B cell (primary cell): ENCODE measurements at regions not wholly inside any gene's neighbourhood (a gene's known extent, or its start where the extent isn't known, plus 50 kb on each side); places are given as distances from the start of the nearest gene placed in this dataset.

Experiments used
- ATAC-seq: fragments of 200-7000 bp; cut with Tn5 transposase; one replicate; pipeline ENCODE4 v1.10.0; 2021; ENCODE audit warnings: low read depth, mild to moderate bottlenecking, moderate number of reproducible peaks, moderate library complexity
- CTCF ChIA-PET: fragments of 350-600 bp; sonication (Branson Sonifier 250); formaldehyde crosslinking; loops from one replicate; lab custom pipeline; 2021; ENCODE audit warnings: antibody characterized with exemption, inconsistent platforms; lab: Charles Lee
- POLR2A ChIA-PET: fragments of 350-600 bp; sonication (Branson Sonifier 250); formaldehyde crosslinking; loops from one replicate; lab custom pipeline; 2021; ENCODE audit warnings: antibody characterized with exemption; lab: Charles Lee
- DNase-seq: peaks from one replicate; pipeline ENCODE4 v3.0.0; 2013
- H2AFZ ChIP-seq: 2 replicates; pipeline ENCODE4 v1.6.1; 2012; ENCODE audit warnings: mild to moderate bottlenecking, low read depth, low read length; ENCODE audit not compliant: insufficient read depth, poor library complexity, severe bottlenecking
- H3K27ac ChIP-seq, 2 donors: 1 replicate in 1 of 2; 2 replicates in 1 of 2; pipeline ENCODE4 v1.5.1; 2012 to 2013; ENCODE audit warnings: low read length in 2 of 2, mild to moderate bottlenecking in 2 of 2, moderate library complexity in 1 of 2
- H3K27me3 ChIP-seq, 4 experiments: fragments of 200-600 bp in 1 of 4; sonication (generic) in 1 of 4; replicated peaks in 1 of 4; 1 replicate in 2 of 4; 2 replicates in 2 of 4; pipeline versions ENCODE4 v1.6.1 to v1.7.0; 2013 to 2016; ENCODE audit warnings: low read length in 3 of 4, mild to moderate bottlenecking in 2 of 4, mixed read lengths in 1 of 4, moderate library complexity in 1 of 4; ENCODE audit not compliant: insufficient read depth in 4 of 4, control insufficient read depth in 3 of 4; ENCODE audit errors: control extremely low read depth in 1 of 4
- H3K36me3 ChIP-seq, 2 experiments: replicated peaks in 1 of 2; 1 replicate in 1 of 2; 2 replicates in 1 of 2; pipeline versions ENCODE4 v1.6.1 to v1.7.1; 2013; ENCODE audit warnings: low read length in 1 of 2; ENCODE audit not compliant: insufficient read depth in 2 of 2, control insufficient read depth in 1 of 2; ENCODE audit errors: control extremely low read depth in 1 of 2, extremely low read depth in 1 of 2
- H3K4me1 ChIP-seq, 2 donors: fragments of 200-600 bp in 1 of 2; sonication (generic) in 1 of 2; 1 replicate in 1 of 2; 2 replicates in 1 of 2; pipeline versions ENCODE4 v1.5.1 to v1.6.1; 2013 to 2017; ENCODE audit warnings: low read length in 2 of 2; ENCODE audit not compliant: control insufficient read depth in 2 of 2, insufficient read depth in 2 of 2
- H3K4me2 ChIP-seq: replicated peaks from 2 replicates; pipeline ENCODE3; 2012; ENCODE audit warnings: mild to moderate bottlenecking, low read depth, low read length; ENCODE audit not compliant: poor library complexity, severe bottlenecking
- H3K4me3 ChIP-seq, 5 experiments: fragments of 200-600 bp in 1 of 5; sonication (generic) in 1 of 5; 1 replicate in 3 of 5; 2 replicates in 2 of 5; pipeline versions ENCODE4 v1.5.1 to v1.7.0; 2011 to 2016; ENCODE audit warnings: low read length in 4 of 5, mild to moderate bottlenecking in 4 of 5, low read depth in 2 of 5, control low read depth in 1 of 5, moderate library complexity in 1 of 5; ENCODE audit not compliant: insufficient read depth in 1 of 5; ENCODE audit errors: control extremely low read depth in 1 of 5, extremely low read depth in 1 of 5
- H3K79me2 ChIP-seq: fragments of 200-600 bp; sonication (generic); one replicate; pipeline ENCODE4 v1.6.0; 2016; ENCODE audit warnings: low read length; ENCODE audit not compliant: control insufficient read depth, insufficient read depth
- H3K9ac ChIP-seq: fragments of 200-600 bp; sonication (generic); 2 replicates; pipeline ENCODE4 v1.6.1; 2017; ENCODE audit warnings: mild to moderate bottlenecking, low read length, moderate library complexity
- H3K9me3 ChIP-seq, 3 donors: one replicate each; pipeline versions ENCODE4 v1.6.1 to v1.7.1; 2013; ENCODE audit warnings: low read length in 2 of 3; ENCODE audit not compliant: control insufficient read depth in 2 of 3, insufficient read depth in 1 of 3; ENCODE audit errors: control extremely low read depth in 1 of 3
- H4K20me1 ChIP-seq: 2 replicates; pipeline ENCODE4 v1.6.0; 2012; ENCODE audit warnings: mild to moderate bottlenecking, low read length; ENCODE audit not compliant: insufficient read depth, control insufficient read depth, poor library complexity, severe bottlenecking
- H3K27ac Mint-ChIP-seq: one replicate; pipeline ENCODE4 v1.8.0; 2021; ENCODE audit warnings: mixed read lengths
- H3K27me3 Mint-ChIP-seq: one replicate; pipeline ENCODE4 v1.8.0; 2021; ENCODE audit warnings: mixed read lengths
- H3K4me1 Mint-ChIP-seq: one replicate; pipeline ENCODE4 v1.8.0; 2021; ENCODE audit warnings: mixed read lengths
- H3K4me3 Mint-ChIP-seq: one replicate; pipeline ENCODE4 v1.8.0; 2021; ENCODE audit warnings: mixed read lengths
- H3K9me3 Mint-ChIP-seq: one replicate; pipeline ENCODE4 v1.8.0; 2022; ENCODE audit warnings: mixed read lengths; ENCODE audit not compliant: insufficient read depth
- CTCF ChIP-seq: fragments of 200-600 bp; IDR thresholded peaks from one replicate; pipeline ENCODE4 v1.8.0; 2022; ENCODE audit warnings: antibody characterized with exemption, mild to moderate bottlenecking
- EZH2 ChIP-seq: IDR thresholded peaks from 2 replicates; pipeline ENCODE4 v1.6.1; 2012; ENCODE audit warnings: borderline replicate concordance, low read depth, mild to moderate bottlenecking, moderate library complexity, low read length; ENCODE audit not compliant: insufficient read depth, poor library complexity, severe bottlenecking
- WGBS: methylation state at CpG from one replicate; pipeline ENCODE4 v1.1.5; 2013; ENCODE audit warnings: missing lambda C conversion rate; ENCODE audit not compliant: insufficient coverage; 5-methylcytosine and 5-hydroxymethylcytosine counted together
- intact Hi-C: fragments of 100-400 bp; cut with micrococcal nuclease; formaldehyde crosslinking; loops from one replicate; pipeline ENCODE4 v1.10.0; 2022

- intact Hi-C loops = no loop called here
- no peak for DNase-seq
- H3K27me3 Mint-ChIP-seq = peaks cover 54% of the 10 kb centered on the region
- ChIA-PET POLR2A (no interaction called here), CTCF (no interaction called here)
- H3K79me2 ChIP-seq = no peaks in the 10 kb centered on the region
- H3K4me1 Mint-ChIP-seq = peaks cover 7% of the 10 kb centered on the region
- H2AFZ ChIP-seq = no peak overlapping the region
- H3K4me1 ChIP-seq = peaks cover 5 to 9% of the 10 kb centered on the region in 2 donors
- TF ChIP-seq EZH2 (no peak), CTCF (no peak)
- no peak overlapping the region for H3K4me2 ChIP-seq
- WGBS = 8% methylated on average over 6 of the region's 6 CpGs
- no peak for ATAC-seq
- H3K36me3 ChIP-seq = no peaks in the 10 kb centered on the region
- no peaks in the 10 kb centered on the region for H3K9me3 Mint-ChIP-seq
- H3K9ac ChIP-seq = no peak overlapping the region
- no peak overlapping the region for H3K27ac ChIP-seq
- H3K4me3 ChIP-seq = no peak overlapping the region
- H3K27me3 ChIP-seq = peaks cover 0 to 17% (median 3%) of the 10 kb centered on the region in 4 experiments
- no peaks in the 10 kb centered on the region for H3K9me3 ChIP-seq
- no peak overlapping the region for H3K4me3 Mint-ChIP-seq
- no peaks in the 10 kb centered on the region for H4K20me1 ChIP-seq
- H3K27ac Mint-ChIP-seq = no peak overlapping the region
Observed at GRCh38 chr2:8380026-8380425, 301.8 kb upstream of the ID2 start.

GRCh38 chr2:8380566-8380965 is 301.3 kb upstream of the ID2 start:
- CTCF ChIA-PET = no interaction called here
- H3K36me3 ChIP-seq = no peaks in the 10 kb centered on the region
- H3K4me1 Mint-ChIP-seq = peaks cover 7% of the 10 kb centered on the region
- H4K20me1 ChIP-seq = no peaks in the 10 kb centered on the region
- POLR2A ChIA-PET = interaction anchor here (0.5 kb wide), 1 partner anchor 162 kb away, joined by 5 read pairs; no protein-coding TSS in a partner anchor
- H3K27me3 ChIP-seq = peaks cover 0 to 17% (median 3%) of the 10 kb centered on the region in 4 experiments
- H3K27me3 Mint-ChIP-seq = peaks cover 56% of the 10 kb centered on the region
- H2AFZ ChIP-seq = no peak overlapping the region
- ATAC-seq (no peak), DNase-seq (no peak)
- intact Hi-C loops = no loop called here
- TF ChIP-seq CTCF (no peak), EZH2 (no peak)
- no peak overlapping the region for H3K27ac Mint-ChIP-seq
- H3K4me3 Mint-ChIP-seq = no peak overlapping the region
- peaks cover 5 to 9% of the 10 kb centered on the region in 2 donors for H3K4me1 ChIP-seq
- H3K79me2 ChIP-seq = no peaks in the 10 kb centered on the region
- no peaks in the 10 kb centered on the region for H3K9me3 Mint-ChIP-seq
- no peak overlapping the region for H3K4me2 ChIP-seq
- H3K9ac ChIP-seq = no peak overlapping the region
- 16% methylated on average over 3 of the region's 3 CpGs for WGBS
- H3K27ac ChIP-seq = no peak overlapping the region
- no peak overlapping the region for H3K4me3 ChIP-seq
- no peaks in the 10 kb centered on the region for H3K9me3 ChIP-seq
